DND-41 (cell line): ENCODE measurements at regions not wholly inside any gene's neighbourhood (a gene's known extent, or its start where the extent isn't known, plus 50 kb on each side); places are given as distances from the start of the nearest gene placed in this dataset.

Experiments
- CTCF ChIP-seq: IDR thresholded peaks from 2 replicates; pipeline ENCODE4 v1.5.1; 2012; ENCODE audit warnings: borderline replicate concordance, low read length, moderate library complexity, mild to moderate bottlenecking; ENCODE audit not compliant: poor library complexity, severe bottlenecking; ENCODE audit errors: extremely low read depth
- EZH2 ChIP-seq: IDR thresholded peaks from 3 replicates; pipeline ENCODE4 v1.6.1; 2012; ENCODE audit warnings: borderline replicate concordance, low read depth, mild to moderate bottlenecking, moderate library complexity, low read length, inconsistent platforms; ENCODE audit not compliant: severe bottlenecking

DNA sequence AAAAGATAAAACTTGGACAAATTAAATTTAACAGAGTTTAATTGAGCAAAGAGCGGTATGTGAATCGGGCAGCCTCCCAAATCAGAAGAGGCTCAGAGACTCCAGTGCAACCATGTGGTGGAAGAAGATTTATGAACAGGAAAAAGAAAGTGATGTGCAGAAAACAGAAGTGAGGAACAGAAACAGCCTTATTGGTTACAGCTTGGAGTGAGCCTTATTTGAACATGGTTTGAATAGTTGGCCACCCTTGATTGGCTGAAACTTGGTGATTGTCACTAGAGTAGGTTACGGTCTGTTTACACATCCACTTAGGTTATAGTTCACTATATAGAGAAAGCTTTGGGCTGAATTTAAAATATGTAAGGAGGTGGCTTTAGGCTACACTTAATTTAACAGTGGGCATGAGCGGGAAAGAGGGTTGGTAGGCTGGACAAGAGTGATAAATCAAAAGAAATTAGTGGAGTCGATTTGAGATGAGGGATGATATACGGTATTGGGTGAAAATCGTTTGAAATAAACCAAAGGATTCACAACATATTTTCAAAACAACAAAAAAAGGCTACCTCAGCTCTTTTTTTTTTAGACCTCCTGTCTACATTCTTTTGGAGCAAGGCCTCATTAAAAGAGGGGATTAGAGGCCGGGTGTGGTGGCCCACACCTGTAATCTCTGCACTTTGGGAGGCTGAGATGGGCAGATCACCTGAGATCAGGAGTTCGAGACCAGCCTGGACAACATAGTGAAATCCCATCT lies 84.3 kb upstream of the PREP start:
- no peak for TF ChIP-seq CTCF
- TF ChIP-seq EZH2 = no peak
